ENCODE measurements at regions not wholly inside any gene's neighbourhood (a gene's known extent, or its start where the extent isn't known, plus 50 kb on each side); places are given as distances from the start of the nearest gene placed in this dataset.
A peak's percentile ranks its signal among the peaks of the same experiment; 100 is the strongest.

GRCh38 chr6:53725791-53726575, 60.4 kb upstream of the KLHL31 start:
- no peak overlapping the region for H3K4me3 Mint-ChIP-seq
- intact Hi-C loops (cut with DNase I, micrococcal nuclease): loop anchor here (2.0 to 5.0 kb wide), 4 partner anchors 69 to 555 kb away; no protein-coding TSS in a partner anchor
- peak; percentile 93 for TF ChIP-seq CTCF (IDR thresholded peaks at IDR 0.05)

GRCh38 chr6:53724501-53724900, 58.9 kb upstream of the KLHL31 start:
- no peaks in the 10 kb centered on the region for H3K9me3 ChIP-seq (ENCODE audit: control insufficient read depth in 1 of 2, insufficient read depth in 1 of 2, low read length in 2 of 2)
- CTCF ChIA-PET: interaction anchor here (0.6 to 2.1 kb wide), 5 partner anchors 10 to 232 kb away, joined by 3 to 13 read pairs (median 7); no protein-coding TSS in a partner anchor
- Mint-ChIP-seq H3K27me3 (peaks cover 13% of the 10 kb centered on the region), H3K27ac (no peak overlapping the region), H3K4me1 (ENCODE audit: low read depth) (peaks cover 5% of the 10 kb centered on the region), H3K4me3 (no peak overlapping the region), H3K9me3 (no peaks in the 10 kb centered on the region), H3K36me3 (ENCODE audit: low read depth) (no peaks in the 10 kb centered on the region)
- no peaks in the 10 kb centered on the region for H3K27me3 ChIP-seq (ENCODE audit: control insufficient read depth in 1 of 2, insufficient read depth in 2 of 2, low read length in 2 of 2)
- POLR2A ChIA-PET: no interaction called here
- intact Hi-C loops (cut with DNase I, micrococcal nuclease): no loop called here
- no peaks in the 10 kb centered on the region for H3K36me3 ChIP-seq (ENCODE audit: insufficient read depth, low read length)
- no peak overlapping the region for H3K4me3 ChIP-seq (ENCODE audit: low read length)
- no peak for TF ChIP-seq CTCF (IDR thresholded peaks at IDR 0.05)
- H3K27ac ChIP-seq (ENCODE audit: low read depth in 1 of 2, low read length in 2 of 2): no peak overlapping the region
- DNase-seq (no peak), ATAC-seq (ENCODE audit: poor library complexity) (no peak)
- H3K4me1 ChIP-seq (ENCODE audit: insufficient read depth, low read length): peaks cover 9% of the 10 kb centered on the region

More at GRCh38 chr6:53725791-53726575, 60.4 kb upstream of the KLHL31 start:
- POLR2A ChIA-PET: interaction anchor here (1.3 to 1.5 kb wide), 2 partner anchors 12 to 233 kb away, joined by 3 to 6 read pairs; no protein-coding TSS in a partner anchor
- H3K9me3 Mint-ChIP-seq: no peaks in the 10 kb centered on the region
- Histone ChIP-seq H3K36me3 (ENCODE audit: insufficient read depth, low read length) (no peaks in the 10 kb centered on the region), H3K27ac (ENCODE audit: low read depth in 1 of 2, low read length in 2 of 2) (no peak overlapping the region), H3K27me3 (ENCODE audit: control insufficient read depth in 1 of 2, insufficient read depth in 2 of 2, low read length in 2 of 2) (no peaks in the 10 kb centered on the region), H3K9me3 (ENCODE audit: control insufficient read depth in 1 of 2, insufficient read depth in 1 of 2, low read length in 2 of 2) (no peaks in the 10 kb centered on the region), H3K4me1 (ENCODE audit: insufficient read depth, low read length) (peaks cover 9% of the 10 kb centered on the region), H3K4me3 (ENCODE audit: low read length) (no peak overlapping the region)
- H3K27ac Mint-ChIP-seq: no peak overlapping the region
- ATAC-seq (ENCODE audit: poor library complexity): peak; percentile 93
- peaks cover 13% of the 10 kb centered on the region for H3K27me3 Mint-ChIP-seq
- peak; percentile 53 to 86 (median 68) for DNase-seq
- CTCF ChIA-PET: interaction anchor here (0.6 to 2.1 kb wide), 13 partner anchors 9 to 234 kb away, joined by 3 to 13 read pairs (median 4); no protein-coding TSS in a partner anchor
- H3K4me1 Mint-ChIP-seq (ENCODE audit: low read depth): peaks cover 5% of the 10 kb centered on the region
- no peaks in the 10 kb centered on the region for H3K36me3 Mint-ChIP-seq (ENCODE audit: low read depth)

- Mint-ChIP-seq H3K4me1 (ENCODE audit: low read depth) (peaks cover 9% of the 10 kb centered on the region), H3K36me3 (ENCODE audit: low read depth) (no peaks in the 10 kb centered on the region), H3K27ac (no peak overlapping the region), H3K9me3 (no peaks in the 10 kb centered on the region), H3K27me3 (peaks cover 19% of the 10 kb centered on the region), H3K4me3 (no peak overlapping the region)
- no peak for ATAC-seq (ENCODE audit: poor library complexity)
- no peak for TF ChIP-seq CTCF (IDR thresholded peaks at IDR 0.05)
- intact Hi-C loops (cut with DNase I, micrococcal nuclease): no loop called here
- Histone ChIP-seq H3K4me1 (ENCODE audit: insufficient read depth, low read length) (peaks cover 6% of the 10 kb centered on the region), H3K27me3 (ENCODE audit: control insufficient read depth in 1 of 2, insufficient read depth in 2 of 2, low read length in 2 of 2) (no peaks in the 10 kb centered on the region), H3K36me3 (ENCODE audit: insufficient read depth, low read length) (no peaks in the 10 kb centered on the region), H3K9me3 (ENCODE audit: control insufficient read depth in 1 of 2, insufficient read depth in 1 of 2, low read length in 2 of 2) (no peaks in the 10 kb centered on the region), H3K4me3 (ENCODE audit: low read length) (no peak overlapping the region), H3K27ac (ENCODE audit: low read depth in 1 of 2, low read length in 2 of 2) (no peak overlapping the region)
- no peak for DNase-seq
- CTCF ChIA-PET: interaction anchor here (1.2 to 1.7 kb wide), 2 partner anchors 71 to 231 kb away, joined by 3 to 4 read pairs; no protein-coding TSS in a partner anchor
- POLR2A ChIA-PET: no interaction called here
These were observed 57.8 kb upstream of the KLHL31 start for GRCh38 chr6:53723331-53723730.

All from CD4-positive, alpha-beta T cell (primary cell).